Activated gamma-delta T cell (primary cell): ENCODE measurements at regions not wholly inside any gene's neighbourhood (a gene's known extent, or its start where the extent isn't known, plus 50 kb on each side); places are given as distances from the start of the nearest gene placed in this dataset.
"Not testable (repeated sequence)": the region's sequence is repeated elsewhere in the genome, so short reads cannot be mapped to it uniquely, and the experiment has no call there.

Source experiments
- DNase-seq: peaks from one replicate; lab custom pipeline; 2025; lab: John Stamatoyannopoulos, UW

GRCh38 chr6:21710216-21710615, 116.7 kb downstream of the SOX4 start:
- no peak for DNase-seq

DNA sequence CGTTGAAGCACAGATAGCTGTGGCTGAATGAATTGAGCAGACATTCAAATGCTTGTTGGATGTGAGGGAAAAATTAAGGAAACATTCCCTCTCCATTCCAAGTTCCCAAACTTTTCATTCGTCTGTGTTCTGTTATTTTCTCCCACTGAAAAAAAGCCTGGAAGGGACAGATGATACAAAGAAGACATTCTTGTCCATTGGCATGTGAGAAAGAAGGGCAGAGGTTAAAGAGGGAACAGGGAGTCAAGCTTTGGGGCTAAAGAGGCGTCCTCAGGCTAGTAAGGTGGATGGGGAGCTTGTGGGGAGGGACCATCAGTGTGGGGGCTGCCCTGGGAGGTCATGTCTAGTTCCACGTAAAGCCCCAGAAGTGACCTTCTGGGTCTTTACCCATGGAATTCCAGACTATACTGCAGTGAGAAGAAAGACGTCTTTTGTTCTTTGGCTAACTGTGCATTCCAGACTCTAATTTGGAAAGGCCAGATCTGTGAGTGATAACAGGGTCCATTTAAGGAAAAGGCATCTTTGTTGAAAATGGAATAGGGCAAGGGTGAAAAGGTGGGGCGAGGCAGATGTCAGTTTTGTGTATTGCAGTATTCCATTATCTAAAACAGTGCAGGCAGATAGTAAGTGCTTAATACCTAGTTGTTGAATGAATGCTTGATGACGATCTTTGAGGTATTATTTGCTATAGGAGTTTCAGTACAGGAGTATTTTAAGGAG, 117.5 kb downstream of the SOX4 start:
- DNase-seq, result no peak

- DNase-seq, result no peak
Observed at GRCh38 chr6:21712213-21712612, 118.7 kb downstream of the SOX4 start.

GRCh38 chr6:21713481-21713880, 119.9 kb downstream of the SOX4 start:
- no peak for DNase-seq

- no peak for DNase-seq
Observed at GRCh38 chr6:21715180-21715579, 121.6 kb downstream of the SOX4 start.

DNA sequence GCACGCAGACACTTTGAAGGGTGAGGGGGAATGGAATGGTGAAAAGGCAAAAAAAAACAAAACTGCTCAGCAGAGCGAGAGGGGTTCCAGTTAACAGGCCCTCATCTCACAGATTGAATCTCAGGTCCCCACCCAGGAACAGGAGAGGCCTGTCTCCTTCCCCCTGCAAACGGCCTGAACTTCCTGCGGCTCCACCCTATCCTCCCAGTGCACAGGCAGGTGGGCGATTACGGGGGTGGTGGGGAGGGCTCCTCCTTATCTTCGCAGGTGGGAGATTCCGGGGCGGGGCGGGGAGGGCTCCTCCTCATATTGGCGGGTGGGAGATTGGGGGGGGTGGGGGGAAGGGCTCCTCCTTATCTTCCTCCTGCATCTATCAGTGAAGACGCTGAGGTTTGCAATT, 129.0 kb downstream of the SOX4 start:
- no peak for DNase-seq

DNA sequence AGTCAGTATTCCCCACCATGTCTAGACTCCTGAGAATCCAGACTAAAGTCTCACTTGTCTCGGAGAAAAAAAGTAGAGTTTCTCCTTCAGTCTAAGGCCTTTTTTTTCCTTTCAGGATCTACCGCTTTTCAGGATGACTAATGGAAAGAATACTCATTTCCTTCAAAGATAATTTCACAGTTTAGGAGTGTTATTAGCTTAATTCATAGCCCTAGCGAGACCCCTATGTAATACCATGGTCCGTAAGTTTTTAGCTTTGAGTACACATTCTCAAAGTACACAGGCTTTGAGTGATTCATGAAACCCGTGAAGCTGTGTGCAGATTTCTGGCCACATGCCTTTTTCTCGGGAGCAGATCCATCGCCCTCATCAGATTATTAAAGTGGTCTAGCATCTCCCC, 133.1 kb downstream of the SOX4 start:
- no peak for DNase-seq

- DNase-seq, result no peak
Observed at GRCh38 chr6:21728141-21728540, 134.6 kb downstream of the SOX4 start.

GRCh38 chr6:21729431-21729830, 135.9 kb downstream of the SOX4 start:
- DNase-seq, result no peak

DNA sequence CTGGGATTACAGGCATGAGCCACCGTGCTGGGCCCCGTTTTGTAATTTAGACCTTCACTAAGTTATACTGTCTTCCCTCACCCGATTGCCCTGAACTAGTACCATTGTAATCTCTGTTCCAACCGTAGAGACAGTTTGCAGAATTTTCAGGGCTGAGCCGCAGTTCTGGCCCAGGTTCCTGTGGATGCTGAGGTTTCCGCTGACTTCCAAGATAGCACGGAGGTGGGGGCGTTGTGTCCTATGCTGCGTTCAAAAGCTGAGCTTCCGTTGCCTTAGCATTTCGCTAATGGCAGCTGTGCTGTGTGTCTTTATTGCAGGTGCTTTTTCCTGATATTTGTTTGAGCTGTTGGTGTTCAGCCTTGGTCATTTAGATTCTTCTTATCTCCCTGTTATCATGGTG, 137.0 kb downstream of the SOX4 start:
- DNase-seq, result no peak

GRCh38 chr6:21731411-21732031, 138.0 kb downstream of the SOX4 start:
- no peak for DNase-seq

GRCh38 chr6:21732032-21732730, 138.6 kb downstream of the SOX4 start:
- not testable (repeated sequence) for DNase-seq

- no peak for DNase-seq
Observed at GRCh38 chr6:21732731-21733130, 139.2 kb downstream of the SOX4 start.

GRCh38 chr6:21733311-21733710, 139.8 kb downstream of the SOX4 start:
- no peak for DNase-seq

- no peak for DNase-seq
Observed at GRCh38 chr6:21734204-21734603, 140.7 kb downstream of the SOX4 start.

DNA sequence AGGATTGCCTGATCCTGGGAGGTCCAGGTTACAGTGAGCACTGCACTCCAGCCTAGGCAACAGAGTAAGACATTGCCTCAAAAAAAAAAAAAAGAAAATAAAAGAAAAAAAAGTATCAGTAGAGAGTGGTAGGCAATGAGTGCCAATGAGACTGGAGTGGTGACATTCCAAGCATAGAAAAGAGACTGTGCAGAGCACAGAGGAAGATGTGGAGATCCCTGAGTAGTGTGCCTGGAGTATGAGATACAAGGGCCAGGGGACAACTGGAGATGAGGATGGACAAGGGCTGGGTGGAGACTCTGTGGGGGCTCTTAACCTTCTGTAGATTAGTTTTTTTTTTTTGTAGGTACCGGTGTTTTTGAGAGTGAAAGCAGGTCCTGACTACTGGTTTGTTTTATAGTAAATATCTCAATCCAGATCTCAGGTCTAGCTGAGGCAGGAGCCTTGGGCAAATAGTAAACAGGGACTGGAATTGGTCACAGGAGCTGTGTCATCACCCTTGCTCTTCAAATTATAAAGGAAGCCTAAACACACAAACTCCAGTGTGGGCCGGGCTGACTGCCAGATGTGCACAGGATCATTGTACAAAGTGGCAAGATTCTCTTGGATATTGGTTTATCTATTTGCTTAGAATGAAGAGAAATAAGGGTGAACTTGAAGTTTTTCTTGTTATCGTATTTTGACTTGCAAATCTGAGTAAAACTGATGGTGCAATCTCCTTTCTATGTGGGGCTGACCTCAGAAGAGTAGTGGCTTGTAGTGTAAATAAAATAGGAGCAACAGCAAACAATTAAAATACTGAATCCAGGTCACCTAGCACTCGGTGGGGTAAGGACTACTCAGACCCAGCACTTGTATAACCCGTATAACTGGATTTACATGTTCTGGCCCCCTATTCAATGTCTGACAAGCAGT, 144.9 kb downstream of the SOX4 start:
- DNase-seq, result no peak

- DNase-seq, result no peak
Observed at GRCh38 chr6:21739241-21739640, 145.7 kb downstream of the SOX4 start.

- DNase-seq, result no peak
Observed at GRCh38 chr6:21739838-21740237, 146.3 kb downstream of the SOX4 start.

DNA sequence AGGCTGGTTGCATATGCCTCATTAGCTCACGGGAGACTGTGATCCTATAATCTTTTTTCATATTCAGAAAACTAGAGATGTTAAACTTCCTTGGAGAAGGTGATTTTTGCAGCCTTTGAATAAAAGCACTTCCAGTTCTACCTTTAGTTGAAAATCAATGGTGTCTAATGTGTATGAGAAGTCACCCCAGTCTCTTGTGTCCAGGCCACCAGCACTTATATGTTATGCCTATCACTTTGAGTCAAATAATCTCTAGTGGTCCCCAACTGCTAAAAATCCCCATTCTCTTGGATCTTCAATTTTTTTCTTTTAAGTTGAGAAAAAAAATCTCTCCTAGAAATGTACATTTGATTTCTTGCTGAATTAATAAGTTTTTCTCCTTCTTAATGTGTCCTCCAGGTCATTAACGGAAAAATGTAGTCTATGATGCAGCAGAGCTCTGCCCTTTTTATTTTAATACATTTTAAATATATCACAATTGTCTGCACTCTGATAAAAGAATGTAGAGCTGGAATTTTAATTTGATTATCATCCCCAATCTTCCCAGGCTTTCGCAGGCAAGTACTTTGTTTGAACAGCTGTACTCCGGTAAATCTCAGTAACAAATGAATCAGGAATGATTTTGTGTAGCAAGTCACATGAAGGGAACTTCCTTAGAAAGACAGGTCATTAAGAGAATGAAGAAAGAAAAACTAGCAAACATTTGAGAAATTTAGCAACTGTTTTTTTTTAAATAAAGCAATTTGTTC, 147.0 kb downstream of the SOX4 start:
- no peak for DNase-seq

DNA sequence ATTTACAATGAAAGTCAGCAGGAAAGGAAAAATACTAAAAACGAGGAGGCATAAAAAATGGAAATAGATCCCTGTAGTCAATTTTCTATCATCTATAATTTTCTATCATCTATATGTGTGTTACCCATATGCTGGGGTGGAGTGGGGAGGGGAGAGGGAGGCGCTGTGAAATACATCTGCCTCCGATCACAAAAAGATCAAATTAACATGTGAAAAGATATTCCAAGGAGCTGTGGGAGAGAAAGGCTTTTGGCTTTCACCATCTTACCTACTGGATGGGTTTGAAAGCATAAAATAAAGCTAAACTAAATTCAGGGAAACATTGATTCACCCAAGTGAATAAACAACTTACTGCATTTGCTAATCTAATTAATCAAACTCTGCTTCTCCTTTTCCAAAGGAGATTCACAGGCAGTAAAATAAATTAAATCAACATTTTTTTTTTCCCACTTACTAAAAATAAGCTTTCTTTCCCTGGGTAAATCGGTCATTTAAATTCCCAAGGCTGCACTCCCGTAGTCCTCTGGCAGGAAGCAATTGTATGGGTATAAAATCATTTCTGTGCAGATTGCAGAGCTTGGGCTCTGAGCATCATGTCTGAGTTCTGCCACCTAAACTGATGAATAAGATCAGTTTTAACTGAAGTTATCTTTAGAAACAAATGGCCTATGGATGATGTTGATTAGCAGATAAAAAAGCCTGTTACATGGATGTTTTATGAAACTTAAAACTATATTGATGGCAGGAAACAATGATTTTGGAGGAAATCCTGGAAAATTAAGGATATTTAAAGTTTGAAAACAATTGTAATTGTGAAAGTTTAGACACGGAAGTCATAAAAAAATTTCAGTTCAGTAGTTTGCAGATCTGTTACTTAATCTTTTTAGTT, 147.9 kb downstream of the SOX4 start:
- DNase-seq, result no peak
